CD14-positive monocyte (primary cell): ENCODE measurements at regions not wholly inside any gene's neighbourhood (a gene's known extent, or its start where the extent isn't known, plus 50 kb on each side); places are given as distances from the start of the nearest gene placed in this dataset.

Experiments
- DNase-seq, 3 donors: peaks; one replicate each; pipeline ENCODE4 v3.0.0-alpha.2; 2011 to 2022
- H2AFZ ChIP-seq: 2 replicates; pipeline ENCODE4 v1.6.0; 2012; ENCODE audit warnings: mild to moderate bottlenecking, low read depth, low read length, inconsistent platforms; ENCODE audit not compliant: insufficient read depth, poor library complexity, severe bottlenecking
- H3K27ac ChIP-seq, 2 donors: 1 replicate in 1 of 2; 2 replicates in 1 of 2; pipeline ENCODE4 v1.5.1; 2012 to 2013; ENCODE audit warnings: low read length in 2 of 2, control low read depth in 1 of 2, inconsistent platforms in 1 of 2, low read depth in 1 of 2, mild to moderate bottlenecking in 1 of 2
- H3K27me3 ChIP-seq, 2 donors: one replicate each; pipeline versions ENCODE4 v1.6.0 to v1.6.1; 2011 to 2013; ENCODE audit warnings: low read length in 2 of 2; ENCODE audit not compliant: control insufficient read depth in 2 of 2, insufficient read depth in 2 of 2
- H3K36me3 ChIP-seq, 2 donors: replicated peaks in 1 of 2; 1 replicate in 1 of 2; 2 replicates in 1 of 2; pipeline versions ENCODE4 v1.5.1 to v1.6.1; 2012 to 2013; ENCODE audit warnings: low read length in 2 of 2, control low read depth in 1 of 2, inconsistent platforms in 1 of 2, mild to moderate bottlenecking in 1 of 2; ENCODE audit not compliant: insufficient read depth in 2 of 2, control insufficient read depth in 1 of 2
- H3K4me1 ChIP-seq, 2 donors: 1 replicate in 1 of 2; 2 replicates in 1 of 2; pipeline versions ENCODE4 v1.5.1 to v1.6.1; 2012 to 2013; ENCODE audit warnings: low read length in 2 of 2, control low read depth in 1 of 2, inconsistent platforms in 1 of 2, mild to moderate bottlenecking in 1 of 2, moderate library complexity in 1 of 2; ENCODE audit not compliant: insufficient read depth in 2 of 2, control insufficient read depth in 1 of 2
- H3K4me2 ChIP-seq: replicated peaks from 2 replicates; pipeline ENCODE3; 2012; ENCODE audit warnings: low read length, moderate library complexity, mild to moderate bottlenecking; ENCODE audit not compliant: poor library complexity, severe bottlenecking; ENCODE audit errors: extremely low read depth
- H3K4me3 ChIP-seq, 3 experiments: fragments of 200-600 bp in 1 of 3; sonication (generic) in 1 of 3; replicated peaks in 1 of 3; 1 replicate in 2 of 3; 2 replicates in 1 of 3; pipeline ENCODE4 v1.5.1; 2011 to 2013; ENCODE audit warnings: low read length in 3 of 3, mild to moderate bottlenecking in 3 of 3, control low read depth in 2 of 3, low read depth in 2 of 3, inconsistent platforms in 1 of 3, moderate library complexity in 1 of 3
- H3K79me2 ChIP-seq: 2 replicates; pipeline ENCODE4 v1.6.0; 2012; ENCODE audit warnings: mild to moderate bottlenecking, control low read depth, inconsistent platforms, low read length, moderate library complexity; ENCODE audit not compliant: insufficient read depth
- H3K9ac ChIP-seq: 2 replicates; pipeline ENCODE4 v1.6.0; 2017; ENCODE audit warnings: low read length, mild to moderate bottlenecking; ENCODE audit not compliant: insufficient read depth, poor library complexity, severe bottlenecking
- H3K9me3 ChIP-seq, 2 donors: replicated peaks in 1 of 2; 1 replicate in 1 of 2; 2 replicates in 1 of 2; pipeline versions ENCODE4 v1.5.1 to v1.6.1; 2012 to 2013; ENCODE audit warnings: low read length in 2 of 2, control low read depth in 1 of 2; ENCODE audit not compliant: control insufficient read depth in 1 of 2, insufficient read depth in 1 of 2
- H4K20me1 ChIP-seq: 2 replicates; pipeline ENCODE4 v1.6.0; 2012; ENCODE audit warnings: mild to moderate bottlenecking, low read length, control low read depth, moderate library complexity; ENCODE audit not compliant: insufficient read depth
- H3K27ac Mint-ChIP-seq, 7 donors: one replicate each; pipeline ENCODE4 v1.8.0; 2020; ENCODE audit warnings: mild to moderate bottlenecking in 7 of 7, mixed read lengths in 7 of 7, moderate library complexity in 6 of 7, inconsistent platforms in 2 of 7
- H3K27me3 Mint-ChIP-seq, 3 donors: one replicate each; pipeline ENCODE4 v1.8.0; 2021 to 2022; ENCODE audit warnings: low read depth in 3 of 3, mild to moderate bottlenecking in 3 of 3, mixed read lengths in 3 of 3, moderate library complexity in 3 of 3, inconsistent platforms in 1 of 3
- H3K36me3 Mint-ChIP-seq, 2 donors: one replicate each; pipeline ENCODE4 v1.8.0; 2020; ENCODE audit warnings: mixed read lengths in 2 of 2, inconsistent platforms in 1 of 2, mild to moderate bottlenecking in 1 of 2
- H3K4me1 Mint-ChIP-seq: one replicate; pipeline ENCODE4 v1.8.0; 2020; ENCODE audit warnings: mild to moderate bottlenecking, mixed read lengths
- H3K4me3 Mint-ChIP-seq, 2 donors: one replicate each; pipeline ENCODE4 v1.8.0; 2020; ENCODE audit warnings: mild to moderate bottlenecking in 2 of 2, mixed read lengths in 2 of 2, moderate library complexity in 1 of 2
- H3K9me3 Mint-ChIP-seq, 7 donors: one replicate each; pipeline ENCODE4 v1.8.0; 2020 to 2022; ENCODE audit warnings: mixed read lengths in 7 of 7, mild to moderate bottlenecking in 6 of 7, moderate library complexity in 6 of 7, inconsistent platforms in 2 of 7
- CTCF ChIP-seq: fragments of 200-600 bp; IDR thresholded peaks from one replicate; pipeline ENCODE4 v1.8.0; 2022; ENCODE audit warnings: antibody characterized with exemption, mild to moderate bottlenecking
- WGBS: methylation state at CpG from one replicate; pipeline ENCODE4 v1.1.5; 2013; ENCODE audit warnings: missing lambda C conversion rate; ENCODE audit not compliant: insufficient coverage; 5-methylcytosine and 5-hydroxymethylcytosine counted together
- intact Hi-C, 2 donors: fragments of 100-400 bp; cut with micrococcal nuclease; formaldehyde crosslinking; loops; one replicate each; pipeline versions ENCODE4 v1.15.0 to v1.15.1; 2023

- no peaks in the 10 kb centered on the region for H3K9me3 ChIP-seq
- no peaks in the 10 kb centered on the region for H3K79me2 ChIP-seq
- Mint-ChIP-seq H3K4me3 (no peak overlapping the region), H3K36me3 (no peaks in the 10 kb centered on the region), H3K9me3 (peaks cover 0 to 5% (median 2%) of the 10 kb centered on the region in 7 donors), H3K27ac (no peak overlapping the region), H3K4me1 (peaks cover 4% of the 10 kb centered on the region), H3K27me3 (peaks cover 0 to 2% (median 1%) of the 10 kb centered on the region in 3 donors)
- no peak for TF ChIP-seq CTCF
- intact Hi-C loops: no loop called here
- no peaks in the 10 kb centered on the region for H3K36me3 ChIP-seq
- no peaks in the 10 kb centered on the region for H4K20me1 ChIP-seq
- no peak overlapping the region for H3K4me2 ChIP-seq
- WGBS: no CpG with 5 or more reads among the region's 2 CpGs
- no peaks in the 10 kb centered on the region for H3K4me1 ChIP-seq
- H3K27ac ChIP-seq: no peak overlapping the region
- H3K27me3 ChIP-seq: no peaks in the 10 kb centered on the region
- H3K9ac ChIP-seq: no peak overlapping the region
- no peak for DNase-seq
- no peak overlapping the region for H3K4me3 ChIP-seq
- no peak overlapping the region for H2AFZ ChIP-seq
Observed at GRCh38 chr11:95434009-95434408, 203.0 kb upstream of the SESN3 start.

GRCh38 chr11:95432714-95433503 is 201.9 kb upstream of the SESN3 start:
- Mint-ChIP-seq H3K27me3 (peaks cover 0 to 2% (median 1%) of the 10 kb centered on the region in 3 donors), H3K36me3 (no peaks in the 10 kb centered on the region), H3K9me3 (peaks cover 0 to 5% (median 2%) of the 10 kb centered on the region in 7 donors), H3K27ac (no peak overlapping the region), H3K4me1 (peaks cover 4% of the 10 kb centered on the region), H3K4me3 (no peak overlapping the region)
- Histone ChIP-seq H3K27ac (no peak overlapping the region), H3K4me3 (no peak overlapping the region), H3K9me3 (no peaks in the 10 kb centered on the region), H3K4me2 (no peak overlapping the region), H4K20me1 (no peaks in the 10 kb centered on the region), H3K27me3 (no peaks in the 10 kb centered on the region), H3K9ac (no peak overlapping the region), H3K4me1 (no peaks in the 10 kb centered on the region), H3K36me3 (no peaks in the 10 kb centered on the region), H2AFZ (no peak overlapping the region), H3K79me2 (no peaks in the 10 kb centered on the region)
- no peak for TF ChIP-seq CTCF
- intact Hi-C loops: no loop called here
- DNase-seq: no peak
- WGBS: 96% methylated on average over 2 of the region's 4 CpGs
